Naive B cell (primary cell): ENCODE measurements at regions not wholly inside any gene's neighbourhood (a gene's known extent, or its start where the extent isn't known, plus 50 kb on each side); places are given as distances from the start of the nearest gene placed in this dataset.

Source experiments
- ATAC-seq, 2 donors: fragments of 150-1000 bp; cut with Tn5 transposase; 2 replicates each; pipeline ENCODE4 v1.10.0; 2021; ENCODE audit warnings: low read depth in 2 of 2, mild to moderate bottlenecking in 2 of 2, moderate library complexity in 2 of 2
- DNase-seq: peaks from one replicate; pipeline ENCODE4 v3.0.0; 2022
- H3K27ac Mint-ChIP-seq, 6 donors: one replicate each; pipeline ENCODE4 v1.8.0; 2020 to 2022; ENCODE audit warnings: mild to moderate bottlenecking in 6 of 6, mixed read lengths in 6 of 6, moderate library complexity in 5 of 6, inconsistent platforms in 2 of 6
- H3K27me3 Mint-ChIP-seq, 3 donors: one replicate each; pipeline ENCODE4 v1.8.0; 2021 to 2022; ENCODE audit warnings: mixed read lengths in 3 of 3, mild to moderate bottlenecking in 1 of 3
- H3K36me3 Mint-ChIP-seq, 2 donors: one replicate each; pipeline ENCODE4 v1.8.0; 2020 to 2022; ENCODE audit warnings: mixed read lengths in 2 of 2, inconsistent platforms in 1 of 2, mild to moderate bottlenecking in 1 of 2
- H3K4me1 Mint-ChIP-seq, 3 donors: one replicate each; pipeline ENCODE4 v1.8.0; 2020 to 2022; ENCODE audit warnings: mixed read lengths in 3 of 3, inconsistent platforms in 1 of 3, mild to moderate bottlenecking in 1 of 3, moderate library complexity in 1 of 3
- H3K4me3 Mint-ChIP-seq, 8 donors: one replicate each; pipeline ENCODE4 v1.8.0; 2020 to 2022; ENCODE audit warnings: mild to moderate bottlenecking in 8 of 8, mixed read lengths in 8 of 8, moderate library complexity in 8 of 8, inconsistent platforms in 2 of 8
- H3K9me3 Mint-ChIP-seq, 7 donors: one replicate each; pipeline ENCODE4 v1.8.0; 2020 to 2022; ENCODE audit warnings: mixed read lengths in 7 of 7, mild to moderate bottlenecking in 5 of 7, inconsistent platforms in 2 of 7, moderate library complexity in 1 of 7

DNA sequence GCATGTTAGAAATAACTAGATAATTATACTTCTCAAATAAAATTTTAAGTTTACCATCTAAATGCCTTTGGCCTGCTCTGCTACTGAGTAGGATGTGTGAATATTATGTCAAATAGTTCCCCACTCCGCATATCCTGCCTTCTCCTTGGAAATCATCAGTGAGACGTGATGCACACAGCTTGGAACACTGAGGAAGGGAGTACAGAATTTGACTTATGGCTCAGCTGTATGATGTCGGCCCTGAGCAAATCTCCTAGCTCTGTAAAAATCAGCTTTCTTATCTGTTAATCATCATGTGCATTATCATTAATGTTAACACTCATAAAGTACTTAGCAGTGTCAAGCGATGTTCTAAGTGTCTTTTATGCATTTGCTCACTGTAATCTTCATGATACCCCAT is 241.0 kb upstream of the ANKRD50 start:
- no peaks in the 10 kb centered on the region for H3K27me3 Mint-ChIP-seq
- no peak for DNase-seq
- no peak for ATAC-seq
- H3K9me3 Mint-ChIP-seq = peaks cover 0 to 11% (median 5%) of the 10 kb centered on the region in 7 donors
- H3K36me3 Mint-ChIP-seq = no peaks in the 10 kb centered on the region
- no peak overlapping the region for H3K4me3 Mint-ChIP-seq
- H3K4me1 Mint-ChIP-seq = no peaks in the 10 kb centered on the region
- no peak overlapping the region for H3K27ac Mint-ChIP-seq

DNA sequence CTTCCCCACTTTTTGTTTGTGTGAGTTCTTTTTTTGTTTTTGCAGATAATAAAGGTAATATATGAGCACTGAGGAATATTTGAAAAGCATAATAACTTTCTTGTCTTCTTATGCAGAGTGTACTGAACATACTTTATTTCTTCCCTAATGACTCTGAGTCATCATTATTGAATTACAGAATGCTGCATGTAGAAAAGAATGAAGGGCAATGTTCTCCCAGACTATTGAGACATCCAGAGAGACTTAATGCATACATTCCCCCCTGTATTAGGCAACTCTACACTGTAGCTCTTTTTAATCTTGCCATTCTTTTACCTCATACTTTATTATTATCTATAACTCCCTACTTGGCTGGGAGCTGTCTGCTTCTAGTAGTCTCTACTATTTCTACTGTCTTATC is 240.5 kb upstream of the ANKRD50 start:
- no peaks in the 10 kb centered on the region for H3K4me1 Mint-ChIP-seq
- H3K27ac Mint-ChIP-seq = no peak overlapping the region
- no peaks in the 10 kb centered on the region for H3K27me3 Mint-ChIP-seq
- ATAC-seq (no peak), DNase-seq (no peak)
- H3K36me3 Mint-ChIP-seq = no peaks in the 10 kb centered on the region
- no peak overlapping the region for H3K4me3 Mint-ChIP-seq
- peaks cover 0 to 9% (median 5%) of the 10 kb centered on the region in 7 donors for H3K9me3 Mint-ChIP-seq

DNA sequence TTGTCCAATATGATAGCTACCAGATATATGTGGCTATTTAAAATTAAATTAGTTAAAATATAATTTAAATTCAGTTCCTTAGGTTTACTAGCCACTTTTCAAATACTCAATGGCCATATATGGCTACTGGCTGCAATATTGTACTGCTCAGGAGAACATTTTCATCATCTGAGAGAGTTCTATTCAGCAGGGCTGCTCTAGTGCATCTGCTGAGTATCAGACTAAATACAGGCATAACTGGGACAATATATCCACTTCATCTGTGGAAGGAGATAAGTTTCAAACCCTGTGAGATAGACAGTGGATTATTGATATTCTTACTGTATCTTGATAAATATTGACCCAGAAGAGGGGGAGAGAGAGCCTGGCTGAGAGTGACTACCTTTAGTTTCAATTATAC is 240.1 kb upstream of the ANKRD50 start:
- ATAC-seq (no peak), DNase-seq (no peak)
- Mint-ChIP-seq H3K4me3 (no peak overlapping the region), H3K27me3 (no peaks in the 10 kb centered on the region), H3K9me3 (peaks cover 0 to 9% (median 5%) of the 10 kb centered on the region in 7 donors), H3K27ac (no peak overlapping the region), H3K36me3 (no peaks in the 10 kb centered on the region), H3K4me1 (no peaks in the 10 kb centered on the region)

DNA sequence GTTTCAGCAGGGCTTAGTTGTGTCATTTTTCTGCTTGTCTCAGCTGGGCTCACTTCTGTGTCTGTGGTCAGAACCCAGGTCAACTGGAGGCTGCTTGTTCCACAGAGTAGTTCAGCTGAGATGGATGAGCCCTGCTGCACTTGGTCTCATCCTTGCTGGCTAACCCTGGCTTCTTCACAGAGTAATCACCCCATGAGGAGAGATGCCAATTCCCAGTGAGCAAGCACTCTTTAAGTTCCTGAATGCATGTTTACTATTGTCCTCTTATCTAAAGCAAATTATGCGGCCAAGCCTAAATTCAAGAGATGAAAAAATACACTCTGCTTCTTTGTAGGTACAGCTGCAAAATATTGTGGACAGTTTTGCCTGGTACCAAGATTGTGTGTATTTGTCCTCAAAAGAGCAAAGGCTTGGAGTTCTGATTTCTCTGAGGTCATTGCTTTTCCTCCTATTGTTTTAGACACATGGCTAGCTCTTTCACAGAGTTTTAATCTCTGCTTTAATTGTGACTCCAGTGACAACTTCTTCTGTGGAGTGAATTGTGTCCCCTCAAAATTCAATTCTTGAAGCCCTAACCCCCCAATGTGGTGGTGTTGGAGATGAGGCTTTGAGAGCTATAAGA is 236.6 kb upstream of the ANKRD50 start:
- Mint-ChIP-seq H3K4me1 (no peaks in the 10 kb centered on the region), H3K36me3 (no peaks in the 10 kb centered on the region), H3K4me3 (no peak overlapping the region), H3K27ac (no peak overlapping the region), H3K27me3 (no peaks in the 10 kb centered on the region), H3K9me3 (peaks cover 0 to 9% (median 6%) of the 10 kb centered on the region in 7 donors)
- DNase-seq = no peak
- no peak for ATAC-seq

DNA sequence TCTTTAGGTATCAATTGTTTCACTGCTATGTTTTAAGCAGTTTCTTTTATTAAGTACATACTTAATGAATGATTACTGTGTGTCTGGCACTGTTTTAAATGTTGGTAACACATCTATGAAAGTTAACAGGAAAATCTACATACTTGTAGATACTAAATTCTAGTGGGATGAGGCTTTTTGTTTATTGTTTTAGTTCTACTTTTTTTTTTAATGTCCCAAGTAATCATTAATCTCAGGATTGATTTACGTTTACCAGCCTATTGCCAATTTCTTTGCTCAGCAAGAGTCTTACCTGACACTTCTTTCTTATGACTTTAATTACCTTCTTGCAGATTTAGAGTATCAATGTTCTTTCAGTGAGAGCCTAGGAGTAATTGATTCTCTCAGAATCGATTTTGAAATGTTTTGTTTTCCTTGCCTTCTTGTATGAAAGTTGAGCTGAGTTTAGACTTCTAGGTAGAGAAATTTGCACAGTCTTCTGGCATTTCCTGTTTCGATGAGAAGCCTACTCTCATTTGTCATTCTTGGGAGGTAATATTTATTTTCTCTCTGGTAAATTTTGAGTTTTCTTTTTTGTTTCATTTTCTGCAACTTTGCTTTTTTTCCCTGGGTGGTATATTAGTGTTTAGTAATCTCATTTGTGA is 235.2 kb upstream of the ANKRD50 start:
- no peak overlapping the region for H3K27ac Mint-ChIP-seq
- no peaks in the 10 kb centered on the region for H3K27me3 Mint-ChIP-seq
- no peaks in the 10 kb centered on the region for H3K4me1 Mint-ChIP-seq
- peaks cover 0 to 9% (median 6%) of the 10 kb centered on the region in 7 donors for H3K9me3 Mint-ChIP-seq
- no peak overlapping the region for H3K4me3 Mint-ChIP-seq
- DNase-seq = no peak
- no peaks in the 10 kb centered on the region for H3K36me3 Mint-ChIP-seq
- no peak for ATAC-seq

DNA sequence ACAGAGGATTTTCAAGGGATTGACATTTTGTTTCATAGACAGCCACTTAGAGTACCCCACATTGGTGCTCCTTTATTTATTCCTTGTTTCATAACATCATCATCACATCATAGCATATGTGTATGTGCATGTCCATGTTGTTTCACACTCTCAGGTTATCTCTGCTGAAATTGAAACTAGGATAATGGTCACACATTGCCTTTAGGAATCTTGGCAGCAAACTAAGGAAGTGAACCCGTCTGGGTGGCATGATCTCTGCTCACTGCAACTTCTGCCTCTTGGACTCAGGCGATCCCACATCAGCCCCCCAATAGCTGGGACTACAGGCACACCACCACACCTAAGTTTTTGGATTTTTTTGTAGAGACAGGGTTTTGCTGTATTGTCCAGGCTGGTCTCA is 234.2 kb upstream of the ANKRD50 start:
- H3K4me1 Mint-ChIP-seq = no peaks in the 10 kb centered on the region
- ATAC-seq (no peak), DNase-seq (no peak)
- H3K4me3 Mint-ChIP-seq = no peak overlapping the region
- H3K27me3 Mint-ChIP-seq = no peaks in the 10 kb centered on the region
- H3K9me3 Mint-ChIP-seq = peaks cover 0 to 8% (median 6%) of the 10 kb centered on the region in 7 donors
- no peaks in the 10 kb centered on the region for H3K36me3 Mint-ChIP-seq
- H3K27ac Mint-ChIP-seq = no peak overlapping the region

DNA sequence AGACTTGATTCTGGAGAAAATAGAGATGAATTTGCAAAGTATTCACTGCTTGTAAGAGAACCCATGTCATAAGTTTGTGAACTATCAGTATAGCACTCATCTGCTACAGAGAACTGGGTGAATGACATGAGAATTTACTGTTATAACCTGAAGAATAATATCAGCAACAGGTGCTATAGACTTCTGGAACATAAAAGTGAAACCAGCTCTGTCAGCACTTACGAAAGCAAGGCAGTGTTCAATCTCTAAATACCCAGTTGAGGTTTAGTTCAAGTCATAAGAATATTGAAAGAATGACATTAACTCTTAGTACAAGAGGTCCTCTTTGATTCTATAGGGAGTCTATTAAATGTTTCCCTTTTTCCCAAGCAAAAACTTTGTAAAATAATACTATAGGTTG is 232.9 kb upstream of the ANKRD50 start:
- Mint-ChIP-seq H3K4me3 (no peak overlapping the region), H3K4me1 (no peaks in the 10 kb centered on the region), H3K27ac (no peak overlapping the region), H3K27me3 (no peaks in the 10 kb centered on the region), H3K9me3 (peaks cover 0 to 4% (median 1%) of the 10 kb centered on the region in 7 donors), H3K36me3 (no peaks in the 10 kb centered on the region)
- DNase-seq = no peak
- no peak for ATAC-seq

DNA sequence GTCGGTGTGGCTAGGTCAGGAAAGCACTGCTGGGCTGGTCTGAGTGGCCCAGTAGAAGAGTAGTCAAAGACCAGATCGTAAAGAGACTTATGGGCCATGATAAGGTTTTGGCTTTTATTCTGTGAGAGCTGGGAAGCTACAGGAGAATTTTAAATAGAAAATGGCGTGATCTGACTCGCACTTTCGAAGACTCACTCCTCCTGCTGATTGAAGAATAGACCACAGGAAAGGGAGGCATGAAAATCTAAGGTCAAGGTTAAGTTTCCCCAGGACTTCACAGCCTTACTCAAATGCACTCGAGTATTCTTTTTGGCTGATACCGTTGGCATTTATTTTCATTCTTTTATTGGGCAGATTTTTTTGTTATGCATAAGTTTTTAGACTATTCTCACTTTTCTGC is 231.4 kb upstream of the ANKRD50 start:
- no peaks in the 10 kb centered on the region for H3K4me1 Mint-ChIP-seq
- H3K36me3 Mint-ChIP-seq = no peaks in the 10 kb centered on the region
- DNase-seq = no peak
- H3K27ac Mint-ChIP-seq = no peak overlapping the region
- ATAC-seq = no peak
- no peaks in the 10 kb centered on the region for H3K27me3 Mint-ChIP-seq
- peaks cover 0 to 4% (median 0%) of the 10 kb centered on the region in 7 donors for H3K9me3 Mint-ChIP-seq
- no peak overlapping the region for H3K4me3 Mint-ChIP-seq

DNA sequence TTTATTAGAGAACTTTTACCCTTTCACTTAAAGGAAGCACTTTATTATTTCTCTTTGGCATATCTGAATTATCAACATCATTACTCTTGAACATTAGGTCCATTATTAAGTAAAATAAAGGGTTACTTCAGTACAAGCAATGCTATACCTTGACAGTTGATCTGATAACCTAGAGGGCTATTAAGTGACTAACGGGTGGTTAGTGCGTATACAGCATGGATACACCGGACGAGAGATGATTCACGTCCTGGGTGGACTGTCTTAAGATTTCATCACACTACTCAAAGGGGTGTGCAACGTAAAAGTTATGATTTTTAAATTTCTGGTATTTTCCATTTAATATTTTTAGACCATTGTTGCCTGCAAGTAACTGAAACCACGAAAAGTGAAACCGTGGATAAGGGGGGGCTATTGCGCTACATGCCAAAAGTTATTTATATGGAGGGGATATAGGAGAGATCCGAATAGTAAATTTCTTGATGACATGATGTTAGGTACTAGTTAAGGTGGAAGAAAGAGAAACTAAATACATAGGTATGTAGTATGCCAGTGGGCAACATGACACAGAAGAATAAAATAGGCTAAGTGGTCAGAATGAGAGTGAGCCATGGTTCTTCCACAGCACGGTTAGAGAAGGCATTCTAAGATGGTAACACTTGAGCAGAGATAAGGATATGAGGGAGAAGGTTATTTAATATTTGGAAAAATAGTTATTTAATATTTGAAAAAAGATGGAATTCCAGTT is 230.8 kb upstream of the ANKRD50 start:
- Mint-ChIP-seq H3K27ac (no peak overlapping the region), H3K4me3 (no peak overlapping the region)
- no peak for ATAC-seq

DNA sequence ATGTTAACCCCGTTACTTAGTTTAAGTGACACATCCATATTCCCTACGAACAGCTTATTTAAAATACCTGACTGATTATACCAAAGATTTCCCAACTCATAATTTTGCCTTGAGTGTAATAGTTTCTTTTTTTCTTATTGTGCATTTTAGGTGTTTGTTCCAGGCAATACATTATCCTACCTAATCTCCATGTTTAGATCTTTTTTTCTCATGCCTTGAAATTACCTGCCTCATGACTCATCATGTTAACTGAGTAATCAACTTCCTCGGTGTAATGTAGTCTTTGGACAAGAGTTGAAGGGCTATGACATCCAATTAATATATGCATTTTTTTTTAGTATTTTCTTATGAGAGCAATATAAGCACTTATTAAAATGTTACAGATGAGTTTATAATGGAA is 228.7 kb upstream of the ANKRD50 start:
- no peak overlapping the region for H3K4me3 Mint-ChIP-seq
- H3K9me3 Mint-ChIP-seq = peaks cover 0 to 6% (median 1%) of the 10 kb centered on the region in 7 donors
- H3K27ac Mint-ChIP-seq = no peak overlapping the region
- H3K27me3 Mint-ChIP-seq = no peaks in the 10 kb centered on the region
- ATAC-seq = no peak
- DNase-seq = no peak
- no peaks in the 10 kb centered on the region for H3K4me1 Mint-ChIP-seq
- H3K36me3 Mint-ChIP-seq = no peaks in the 10 kb centered on the region

More for the DNA sequence above, 230.8 kb upstream of the ANKRD50 start:
- H3K27me3 Mint-ChIP-seq = no peaks in the 10 kb centered on the region
- DNase-seq = no peak
- peaks cover 0 to 4% (median 0%) of the 10 kb centered on the region in 7 donors for H3K9me3 Mint-ChIP-seq
- H3K4me1 Mint-ChIP-seq = no peaks in the 10 kb centered on the region
- no peaks in the 10 kb centered on the region for H3K36me3 Mint-ChIP-seq

DNA sequence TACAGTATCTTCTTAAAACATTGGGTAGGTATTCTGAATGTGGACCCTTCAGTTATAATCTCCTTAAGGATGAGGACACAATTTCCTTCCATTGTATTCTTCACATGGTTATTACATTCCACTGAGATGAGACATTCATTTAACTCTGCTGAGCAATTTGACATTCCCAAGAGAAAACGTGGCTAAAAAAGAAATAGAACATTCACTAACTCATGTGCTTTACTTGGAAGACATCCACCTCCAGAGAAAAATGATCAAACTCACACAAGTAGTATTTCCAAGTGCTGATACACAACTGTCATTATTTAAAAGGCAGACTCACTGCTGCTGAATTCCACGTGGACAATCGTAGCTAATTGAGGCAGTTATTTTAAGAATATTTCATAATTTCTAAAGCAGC is 227.9 kb upstream of the ANKRD50 start:
- Mint-ChIP-seq H3K4me1 (no peaks in the 10 kb centered on the region), H3K9me3 (peaks cover 0 to 6% (median 2%) of the 10 kb centered on the region in 7 donors), H3K27ac (no peak overlapping the region), H3K36me3 (no peaks in the 10 kb centered on the region), H3K4me3 (no peak overlapping the region), H3K27me3 (no peaks in the 10 kb centered on the region)
- ATAC-seq (no peak), DNase-seq (no peak)

DNA sequence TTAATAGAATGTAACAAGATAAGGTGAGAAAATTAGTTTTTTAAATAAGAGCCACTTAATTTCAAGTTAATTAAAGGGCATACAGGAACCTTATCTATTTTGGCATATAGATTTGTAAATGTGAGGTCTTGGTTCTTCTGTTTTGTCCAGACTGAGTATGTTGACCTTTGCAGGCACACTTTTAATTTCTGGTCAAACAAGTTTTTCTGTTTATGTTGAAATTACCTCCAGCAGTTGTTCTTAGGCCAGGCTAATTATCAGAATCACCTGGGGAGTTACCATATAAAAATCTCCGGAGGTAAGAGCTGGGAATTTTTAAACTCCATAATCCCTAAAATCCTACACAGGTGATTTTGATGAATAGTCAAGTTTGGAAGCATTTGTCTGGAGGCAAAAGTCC is 227.4 kb upstream of the ANKRD50 start:
- ATAC-seq (no peak), DNase-seq (no peak)
- no peaks in the 10 kb centered on the region for H3K27me3 Mint-ChIP-seq
- H3K36me3 Mint-ChIP-seq = no peaks in the 10 kb centered on the region
- no peak overlapping the region for H3K4me3 Mint-ChIP-seq
- peaks cover 0 to 6% (median 2%) of the 10 kb centered on the region in 7 donors for H3K9me3 Mint-ChIP-seq
- no peaks in the 10 kb centered on the region for H3K4me1 Mint-ChIP-seq
- no peak overlapping the region for H3K27ac Mint-ChIP-seq

DNA sequence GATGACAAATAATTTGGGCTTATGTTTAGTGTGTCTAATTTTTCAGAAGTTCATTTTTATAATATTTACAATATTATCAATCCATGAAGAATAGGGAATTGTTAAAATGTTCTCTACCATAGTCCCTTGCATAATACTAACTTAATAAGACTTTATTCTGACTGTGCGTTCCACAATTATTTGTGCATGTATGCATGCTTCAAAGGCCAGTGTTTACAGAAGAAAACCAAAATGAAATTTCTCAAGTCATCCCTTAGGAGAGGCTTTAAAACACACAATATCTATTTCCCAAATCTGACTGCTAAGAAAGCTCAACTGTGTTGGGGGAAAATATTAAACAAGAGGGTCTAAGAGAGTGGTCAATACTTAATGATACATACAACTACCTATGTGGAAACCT is 226.3 kb upstream of the ANKRD50 start:
- ATAC-seq = no peak
- Mint-ChIP-seq H3K4me1 (no peaks in the 10 kb centered on the region), H3K27me3 (no peaks in the 10 kb centered on the region)

DNA sequence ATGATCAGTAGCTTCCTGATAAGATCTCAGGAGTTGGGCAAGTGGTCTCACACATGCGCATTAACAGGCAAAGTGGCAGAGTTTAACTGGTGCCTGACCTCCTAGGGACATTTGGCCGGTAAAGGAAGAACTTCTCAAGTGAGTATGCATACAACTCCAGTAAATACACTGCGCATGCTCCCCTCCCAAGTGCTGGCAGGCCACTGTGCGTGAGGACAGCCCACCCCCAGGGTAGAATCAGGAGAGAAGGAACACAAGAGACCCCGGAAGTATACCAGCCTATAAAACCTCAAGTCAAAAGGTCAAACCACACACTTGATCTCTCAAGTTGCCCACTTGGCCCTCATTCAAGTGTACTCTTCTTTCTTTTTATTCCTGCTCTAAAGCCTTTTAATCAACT is 225.5 kb upstream of the ANKRD50 start:
- H3K4me1 Mint-ChIP-seq = no peaks in the 10 kb centered on the region
- no peaks in the 10 kb centered on the region for H3K36me3 Mint-ChIP-seq
- no peaks in the 10 kb centered on the region for H3K27me3 Mint-ChIP-seq
- peaks cover 0 to 6% (median 0%) of the 10 kb centered on the region in 7 donors for H3K9me3 Mint-ChIP-seq
- no peak overlapping the region for H3K4me3 Mint-ChIP-seq
- no peak overlapping the region for H3K27ac Mint-ChIP-seq
- ATAC-seq = no peak
- no peak for DNase-seq

More for the DNA sequence above, 226.3 kb upstream of the ANKRD50 start:
- peaks cover 0 to 6% (median 2%) of the 10 kb centered on the region in 7 donors for H3K9me3 Mint-ChIP-seq
- H3K36me3 Mint-ChIP-seq = no peaks in the 10 kb centered on the region
- DNase-seq = no peak
- no peak overlapping the region for H3K27ac Mint-ChIP-seq
- no peak overlapping the region for H3K4me3 Mint-ChIP-seq
